Neural progenitor cell (in vitro differentiated cells): ENCODE measurements at regions not wholly inside any gene's neighbourhood (a gene's known extent, or its start where the extent isn't known, plus 50 kb on each side); places are given as distances from the start of the nearest gene placed in this dataset.

Experiments used
- DNase-seq: peaks from one replicate; pipeline ENCODE4 v3.0.0-alpha.2; 2016; ENCODE audit warnings: low spot score
- H2AFZ ChIP-seq: fragments of 200-600 bp; sonication (generic); replicated peaks from 2 replicates; pipeline ENCODE4 v1.6.1; 2016; ENCODE audit warnings: antibody characterized with exemption
- H3F3A ChIP-seq: fragments of 200-600 bp; sonication (generic); 2 replicates; pipeline ENCODE4 v1.6.1; 2016; ENCODE audit warnings: antibody characterized with exemption, low read depth
- H3K27ac ChIP-seq: fragments of 200-600 bp; sonication (generic); 2 replicates; pipeline ENCODE4 v1.5.1; 2016; ENCODE audit warnings: mild to moderate bottlenecking
- H3K27me3 ChIP-seq: fragments of 200-600 bp; sonication (generic); 2 replicates; pipeline ENCODE4 v1.6.1; 2016; ENCODE audit warnings: mild to moderate bottlenecking, moderate library complexity
- H3K36me3 ChIP-seq: fragments of 200-600 bp; sonication (generic); 2 replicates; pipeline ENCODE4 v1.5.1; 2016
- H3K4me1 ChIP-seq: fragments of 200-600 bp; sonication (generic); 2 replicates; pipeline ENCODE4 v1.6.1; 2016; ENCODE audit warnings: mixed run types
- H3K4me2 ChIP-seq: fragments of 200-600 bp; sonication (generic); 2 replicates; pipeline ENCODE4 v1.6.1; 2016
- H3K4me3 ChIP-seq: fragments of 200-600 bp; sonication (generic); 2 replicates; pipeline ENCODE4 v1.5.1; 2016
- H3K79me2 ChIP-seq: fragments of 200-600 bp; sonication (generic); 2 replicates; pipeline ENCODE4 v1.6.1; 2016; ENCODE audit warnings: low read depth
- H3K9ac ChIP-seq: fragments of 200-600 bp; sonication (generic); 2 replicates; pipeline ENCODE4 v1.6.1; 2016
- H3K9me3 ChIP-seq: fragments of 200-600 bp; sonication (generic); 2 replicates; pipeline ENCODE4 v1.5.1; 2016; ENCODE audit warnings: low read depth
- H4K20me1 ChIP-seq: fragments of 200-600 bp; sonication (generic); 2 replicates; pipeline ENCODE4 v1.6.1; 2016; ENCODE audit warnings: low read depth
- H3K27ac Mint-ChIP-seq: 3 replicates; pipeline ENCODE4 v1.8.0; 2021; ENCODE audit warnings: mixed read lengths
- H3K27me3 Mint-ChIP-seq: 2 replicates; pipeline ENCODE4 v1.8.0; 2022; ENCODE audit warnings: low read depth, mild to moderate bottlenecking, inconsistent platforms, moderate library complexity, mixed read lengths; ENCODE audit not compliant: insufficient read depth
- H3K36me3 Mint-ChIP-seq: 3 replicates; pipeline ENCODE4 v1.8.0; 2021; ENCODE audit warnings: mixed read lengths
- H3K4me1 Mint-ChIP-seq: 3 replicates; pipeline ENCODE4 v1.8.0; 2021; ENCODE audit warnings: mixed read lengths
- H3K4me3 Mint-ChIP-seq: 3 replicates; pipeline ENCODE4 v1.8.0; 2021; ENCODE audit warnings: mild to moderate bottlenecking, moderate library complexity, mixed read lengths
- H3K9me3 Mint-ChIP-seq: 3 replicates; pipeline ENCODE4 v1.8.0; 2020; ENCODE audit warnings: mixed read lengths
- EZH2 ChIP-seq: fragments of 200-600 bp; sonication (generic); IDR thresholded peaks from 2 replicates; pipeline ENCODE4 v1.6.1; 2017; ENCODE audit warnings: antibody characterized with exemption, mild to moderate bottlenecking, moderate library complexity
- EZH2phosphoT487 ChIP-seq: fragments of 200-600 bp; sonication (generic); IDR thresholded peaks from 2 replicates; pipeline ENCODE4 v1.6.1; 2017; ENCODE audit warnings: antibody characterized with exemption
- TF ChIP-seq, protein P1 (sequence below): fragments of 200-600 bp; sonication (generic); IDR thresholded peaks from 2 replicates; pipeline ENCODE4 v1.5.1; 2017; ENCODE audit warnings: antibody characterized with exemption, mild to moderate bottlenecking

DNA sequence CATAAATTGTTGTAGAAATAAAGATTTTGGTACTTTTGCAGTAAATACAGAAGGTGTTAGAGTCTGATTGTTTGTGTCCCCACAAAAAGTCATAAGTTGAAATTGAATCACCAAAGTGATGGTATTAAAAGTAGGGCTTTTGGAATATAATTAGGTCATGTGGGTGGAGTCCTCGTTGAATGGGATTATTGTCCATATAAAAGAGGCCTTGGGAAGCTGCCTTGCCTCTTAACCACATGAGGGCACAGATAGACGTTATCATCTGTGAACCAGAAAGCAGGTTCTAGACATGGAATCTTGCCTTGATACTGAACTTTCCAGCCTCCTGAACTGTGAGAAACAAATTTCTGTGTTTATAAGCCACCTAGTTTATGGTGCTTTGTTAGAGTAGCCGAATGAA lies 186.8 kb downstream of the PRR20E start:
- H3K79me2 ChIP-seq = no peaks in the 10 kb centered on the region
- Mint-ChIP-seq H3K4me3 (no peak overlapping the region), H3K9me3 (no peaks in the 10 kb centered on the region), H3K36me3 (no peaks in the 10 kb centered on the region), H3K4me1 (no peaks in the 10 kb centered on the region), H3K27me3 (no peaks in the 10 kb centered on the region), H3K27ac (no peak overlapping the region)
- H3K27me3 ChIP-seq = no peaks in the 10 kb centered on the region
- no peaks in the 10 kb centered on the region for H4K20me1 ChIP-seq
- no peak overlapping the region for H3K27ac ChIP-seq
- no peaks in the 10 kb centered on the region for H3K4me1 ChIP-seq
- DNase-seq = no peak
- H2AFZ ChIP-seq = no peak overlapping the region
- H3K9ac ChIP-seq = no peak overlapping the region
- H3F3A ChIP-seq = no peaks in the 10 kb centered on the region
- no peak overlapping the region for H3K4me2 ChIP-seq
- TF ChIP-seq EZH2 (no peak), EZH2phosphoT487 (no peak)
- TF ChIP-seq, protein P1, sequence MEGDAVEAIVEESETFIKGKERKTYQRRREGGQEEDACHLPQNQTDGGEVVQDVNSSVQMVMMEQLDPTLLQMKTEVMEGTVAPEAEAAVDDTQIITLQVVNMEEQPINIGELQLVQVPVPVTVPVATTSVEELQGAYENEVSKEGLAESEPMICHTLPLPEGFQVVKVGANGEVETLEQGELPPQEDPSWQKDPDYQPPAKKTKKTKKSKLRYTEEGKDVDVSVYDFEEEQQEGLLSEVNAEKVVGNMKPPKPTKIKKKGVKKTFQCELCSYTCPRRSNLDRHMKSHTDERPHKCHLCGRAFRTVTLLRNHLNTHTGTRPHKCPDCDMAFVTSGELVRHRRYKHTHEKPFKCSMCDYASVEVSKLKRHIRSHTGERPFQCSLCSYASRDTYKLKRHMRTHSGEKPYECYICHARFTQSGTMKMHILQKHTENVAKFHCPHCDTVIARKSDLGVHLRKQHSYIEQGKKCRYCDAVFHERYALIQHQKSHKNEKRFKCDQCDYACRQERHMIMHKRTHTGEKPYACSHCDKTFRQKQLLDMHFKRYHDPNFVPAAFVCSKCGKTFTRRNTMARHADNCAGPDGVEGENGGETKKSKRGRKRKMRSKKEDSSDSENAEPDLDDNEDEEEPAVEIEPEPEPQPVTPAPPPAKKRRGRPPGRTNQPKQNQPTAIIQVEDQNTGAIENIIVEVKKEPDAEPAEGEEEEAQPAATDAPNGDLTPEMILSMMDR = no peak
- no peaks in the 10 kb centered on the region for H3K9me3 ChIP-seq
- H3K36me3 ChIP-seq = no peaks in the 10 kb centered on the region
- H3K4me3 ChIP-seq = no peak overlapping the region

DNA sequence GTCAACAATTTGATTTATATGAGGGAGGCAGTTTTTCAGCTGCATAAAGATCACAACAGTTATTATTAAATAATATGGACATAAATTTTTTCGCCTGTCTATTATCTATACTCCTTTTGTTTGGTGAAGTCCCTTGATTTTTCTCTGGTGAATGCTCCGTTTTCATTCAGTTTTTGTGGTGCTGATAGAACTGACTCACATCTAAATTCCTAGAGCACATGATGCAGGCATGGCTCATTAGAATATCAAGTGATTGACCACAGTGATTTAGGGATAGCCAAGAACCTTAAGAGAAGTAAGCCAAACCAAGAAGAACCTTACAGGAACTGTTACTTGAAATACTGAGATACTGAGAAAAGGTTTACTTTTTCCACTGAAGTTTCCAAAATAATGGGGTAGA lies 208.9 kb downstream of the PRR20E start:
- no peak overlapping the region for H3K27ac ChIP-seq
- no peaks in the 10 kb centered on the region for H3K27me3 ChIP-seq
- H3K4me1 ChIP-seq = no peaks in the 10 kb centered on the region
- H3K36me3 ChIP-seq = no peaks in the 10 kb centered on the region
- no peak overlapping the region for H3K9ac ChIP-seq
- Mint-ChIP-seq H3K27ac (no peak overlapping the region), H3K4me3 (no peak overlapping the region), H3K9me3 (no peaks in the 10 kb centered on the region), H3K4me1 (peaks cover 3% of the 10 kb centered on the region), H3K27me3 (no peaks in the 10 kb centered on the region), H3K36me3 (no peaks in the 10 kb centered on the region)
- no peaks in the 10 kb centered on the region for H3K79me2 ChIP-seq
- H3K4me3 ChIP-seq = no peak overlapping the region
- H4K20me1 ChIP-seq = no peaks in the 10 kb centered on the region
- H3F3A ChIP-seq = no peaks in the 10 kb centered on the region
- no peak overlapping the region for H2AFZ ChIP-seq
- no peaks in the 10 kb centered on the region for H3K9me3 ChIP-seq
- H3K4me2 ChIP-seq = no peak overlapping the region
- TF ChIP-seq EZH2phosphoT487 (no peak), EZH2 (no peak)
- TF ChIP-seq, protein P1 = no peak
- no peak for DNase-seq

DNA sequence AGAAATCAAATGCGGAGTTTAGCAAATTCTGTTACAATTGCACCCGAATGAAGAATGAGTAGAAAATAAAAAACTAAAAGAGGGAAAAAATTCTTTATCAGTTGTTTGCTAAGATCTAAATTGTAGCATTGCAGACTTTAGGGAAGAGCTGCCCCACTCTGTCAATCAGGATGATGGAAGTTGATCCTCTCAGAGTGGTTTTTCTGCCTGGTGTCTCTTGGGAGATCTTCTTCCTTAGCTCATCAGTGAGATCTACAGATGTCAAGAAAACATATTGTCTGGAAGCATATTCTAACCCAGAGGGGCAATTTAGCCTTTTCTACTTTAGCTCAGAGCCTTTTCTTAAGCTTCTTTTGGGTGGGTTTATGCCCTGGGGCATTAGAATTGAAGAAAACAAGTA lies 223.2 kb upstream of the PCDH17 start:
- Histone ChIP-seq H3K27ac (no peak overlapping the region), H3K4me1 (peaks cover 12% of the 10 kb centered on the region), H3K79me2 (no peaks in the 10 kb centered on the region), H3K27me3 (no peaks in the 10 kb centered on the region), H3K9ac (no peak overlapping the region), H3K9me3 (no peaks in the 10 kb centered on the region), H4K20me1 (no peaks in the 10 kb centered on the region), H3K4me3 (no peak overlapping the region), H3K36me3 (no peaks in the 10 kb centered on the region), H3F3A (no peaks in the 10 kb centered on the region), H2AFZ (no peak overlapping the region), H3K4me2 (no peak overlapping the region)
- DNase-seq = no peak
- Mint-ChIP-seq H3K9me3 (no peaks in the 10 kb centered on the region), H3K27ac (no peak overlapping the region), H3K4me1 (peaks cover 9% of the 10 kb centered on the region), H3K36me3 (no peaks in the 10 kb centered on the region), H3K4me3 (no peak overlapping the region), H3K27me3 (no peaks in the 10 kb centered on the region)
- TF ChIP-seq EZH2phosphoT487 (no peak), EZH2 (no peak)
- TF ChIP-seq, protein P1 = no peak
